Esophagus muscularis mucosa (tissue), 4 donors: ENCODE measurements at regions not wholly inside any gene's neighbourhood (a gene's known extent, or its start where the extent isn't known, plus 50 kb on each side); places are given as distances from the start of the nearest gene placed in this dataset.

ENCODE experiments used
- DNase-seq: peaks from one replicate; pipeline ENCODE4 v3.0.0-alpha.2; 2017; ENCODE audit errors: extremely low spot score
- H3K27ac ChIP-seq, 4 donors: fragments of 200-600 bp; sonication (generic); replicated peaks in 1 of 4; 1 replicate in 3 of 4; 2 replicates in 1 of 4; pipeline ENCODE4 v1.5.1; 2016 to 2019; ENCODE audit warnings: mild to moderate bottlenecking in 1 of 4
- H3K27me3 ChIP-seq, 4 donors: fragments of 200-600 bp; sonication (generic); one replicate each; pipeline versions ENCODE4 v1.5.1 to v1.6.0; 2016 to 2019
- H3K36me3 ChIP-seq, 4 donors: fragments of 200-600 bp; sonication (generic); one replicate each; pipeline ENCODE4 v1.5.1; 2016 to 2019
- H3K4me1 ChIP-seq, 4 donors: fragments of 200-600 bp; sonication (generic); one replicate each; pipeline ENCODE4 v1.5.1; 2016 to 2019
- H3K4me3 ChIP-seq, 4 donors: fragments of 200-600 bp; sonication (generic); 1 replicate in 2 of 4; 2 replicates in 2 of 4; pipeline ENCODE4 v1.5.1; 2016 to 2019; ENCODE audit warnings: mild to moderate bottlenecking in 4 of 4, moderate library complexity in 1 of 4
- H3K9me3 ChIP-seq, 4 donors: fragments of 200-600 bp; sonication (generic); 1 replicate in 3 of 4; 2 replicates in 1 of 4; pipeline ENCODE4 v1.5.1; 2016 to 2019
- EP300 ChIP-seq: sonication (generic); formaldehyde crosslinking; IDR thresholded peaks from one replicate; pipeline ENCODE4 v1.6.1; 2017; ENCODE audit warnings: antibody characterized with exemption
- POLR2A ChIP-seq: fragments of 450-650 bp; IDR thresholded peaks from one replicate; pipeline ENCODE4 v1.6.1; 2017; ENCODE audit warnings: antibody characterized with exemption, moderate library complexity, mild to moderate bottlenecking, low read depth
- POLR2AphosphoS5 ChIP-seq, 2 donors: sonication (generic); formaldehyde crosslinking; IDR thresholded peaks; one replicate each; pipeline ENCODE4 v1.6.1; 2017; ENCODE audit warnings: antibody characterized with exemption in 2 of 2
- WGBS: methylation state at CpG from one replicate; pipeline ENCODE4 v1.1.5; 2018; 5-methylcytosine and 5-hydroxymethylcytosine counted together
- intact Hi-C: fragments of 100-400 bp; cut with DNase I; formaldehyde crosslinking; loops from one replicate; pipeline ENCODE4 v1.15.1; 2023
- TF ChIP-seq, protein P1 (sequence below), 3 experiments: fragments of 200-600 bp in 2 of 3; fragments of 450-650 bp in 1 of 3; sonication (generic) in 2 of 3; IDR thresholded peaks; one replicate each; pipeline ENCODE4 v1.5.1; 2017 to 2019; ENCODE audit warnings: antibody characterized with exemption in 3 of 3, mild to moderate bottlenecking in 2 of 3, moderate library complexity in 1 of 3

DNA sequence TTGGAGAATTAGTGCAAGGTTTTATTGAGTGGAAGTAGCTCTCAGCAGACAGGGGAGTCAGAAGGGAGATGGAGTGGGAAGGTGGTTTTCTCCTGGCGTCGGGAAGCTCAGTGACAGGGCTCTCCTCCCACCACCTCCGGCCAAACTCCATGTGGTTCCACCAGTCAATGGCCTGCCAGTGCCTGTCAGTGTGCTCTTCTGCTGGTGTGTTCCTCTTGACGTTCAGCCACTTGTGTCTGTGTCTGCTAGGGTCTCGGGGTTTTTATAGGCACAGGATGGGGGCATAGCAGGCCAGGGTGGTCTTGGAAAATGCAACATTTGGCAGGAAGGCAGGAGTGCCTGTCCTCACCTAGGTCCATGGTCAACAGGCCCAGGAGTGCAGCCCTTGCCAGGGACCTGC lies 506.7 kb upstream of the KIF2B start:
- Histone ChIP-seq H3K4me3 (no peak overlapping the region), H3K36me3 (no peaks in the 10 kb centered on the region), H3K9me3 (peaks cover 0 to 13% (median 0%) of the 10 kb centered on the region in 4 donors), H3K27me3 (no peaks in the 10 kb centered on the region), H3K27ac (no peak overlapping the region), H3K4me1 (no peaks in the 10 kb centered on the region)
- no peak for DNase-seq
- WGBS: 80% methylated on average over 5 of the region's 5 CpGs
- intact Hi-C loops: no loop called here
- no peak for TF ChIP-seq EP300
- TF ChIP-seq, protein P1, sequence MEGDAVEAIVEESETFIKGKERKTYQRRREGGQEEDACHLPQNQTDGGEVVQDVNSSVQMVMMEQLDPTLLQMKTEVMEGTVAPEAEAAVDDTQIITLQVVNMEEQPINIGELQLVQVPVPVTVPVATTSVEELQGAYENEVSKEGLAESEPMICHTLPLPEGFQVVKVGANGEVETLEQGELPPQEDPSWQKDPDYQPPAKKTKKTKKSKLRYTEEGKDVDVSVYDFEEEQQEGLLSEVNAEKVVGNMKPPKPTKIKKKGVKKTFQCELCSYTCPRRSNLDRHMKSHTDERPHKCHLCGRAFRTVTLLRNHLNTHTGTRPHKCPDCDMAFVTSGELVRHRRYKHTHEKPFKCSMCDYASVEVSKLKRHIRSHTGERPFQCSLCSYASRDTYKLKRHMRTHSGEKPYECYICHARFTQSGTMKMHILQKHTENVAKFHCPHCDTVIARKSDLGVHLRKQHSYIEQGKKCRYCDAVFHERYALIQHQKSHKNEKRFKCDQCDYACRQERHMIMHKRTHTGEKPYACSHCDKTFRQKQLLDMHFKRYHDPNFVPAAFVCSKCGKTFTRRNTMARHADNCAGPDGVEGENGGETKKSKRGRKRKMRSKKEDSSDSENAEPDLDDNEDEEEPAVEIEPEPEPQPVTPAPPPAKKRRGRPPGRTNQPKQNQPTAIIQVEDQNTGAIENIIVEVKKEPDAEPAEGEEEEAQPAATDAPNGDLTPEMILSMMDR (IDR thresholded peaks at IDR 0.05): no peak

DNA sequence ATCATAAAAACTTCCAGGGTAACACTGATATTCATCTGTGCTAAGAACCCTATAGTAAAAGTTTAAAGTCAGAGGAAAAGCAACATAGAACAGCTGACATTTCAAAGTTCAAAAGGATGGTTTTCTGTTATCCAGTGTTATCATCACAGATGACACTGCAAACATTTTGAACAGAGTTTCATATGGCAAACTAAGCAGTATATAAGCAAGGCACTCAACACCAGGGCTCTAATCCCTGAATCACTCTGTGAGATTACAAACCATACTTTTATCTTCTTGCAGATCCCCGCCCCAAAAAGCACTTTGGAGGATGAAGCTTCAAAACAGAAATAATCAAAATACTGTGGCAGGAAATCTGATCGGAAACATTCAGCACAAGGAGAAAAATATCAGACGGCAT lies 508.2 kb upstream of the KIF2B start:
- intact Hi-C loops: no loop called here
- TF ChIP-seq, protein P1 (IDR thresholded peaks at IDR 0.05): no peak
- TF ChIP-seq EP300 (no peak), POLR2A (no peak)
- Histone ChIP-seq H3K27ac (no peak overlapping the region), H3K4me3 (no peak overlapping the region), H3K4me1 (no peaks in the 10 kb centered on the region), H3K36me3 (no peaks in the 10 kb centered on the region), H3K27me3 (no peaks in the 10 kb centered on the region), H3K9me3 (peaks cover 0 to 13% (median 5%) of the 10 kb centered on the region in 4 donors)
- no peak for DNase-seq
- WGBS: 72% methylated on average over 3 of the region's 3 CpGs

DNA sequence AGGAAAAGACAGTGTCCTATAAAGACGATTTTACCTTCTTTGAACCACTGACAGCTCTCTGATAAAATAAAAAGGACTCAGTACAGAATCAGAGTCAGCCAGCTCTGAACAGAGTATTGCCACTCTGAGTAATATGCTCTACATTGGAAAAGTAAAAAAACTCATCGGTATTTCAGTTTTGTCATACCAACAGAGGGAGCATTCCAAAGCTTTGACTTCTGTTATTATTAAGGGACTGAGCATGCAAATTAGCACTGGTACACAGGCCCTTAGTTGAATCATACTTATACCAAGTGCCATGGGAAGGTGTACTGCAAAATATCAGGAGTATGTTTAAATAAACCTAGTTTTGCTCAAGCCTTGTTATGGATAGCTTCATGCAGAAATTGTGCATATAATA lies 509.0 kb upstream of the KIF2B start:
- WGBS: 50% methylated on average over 2 of the region's 2 CpGs
- H3K27me3 ChIP-seq: no peaks in the 10 kb centered on the region

DNA sequence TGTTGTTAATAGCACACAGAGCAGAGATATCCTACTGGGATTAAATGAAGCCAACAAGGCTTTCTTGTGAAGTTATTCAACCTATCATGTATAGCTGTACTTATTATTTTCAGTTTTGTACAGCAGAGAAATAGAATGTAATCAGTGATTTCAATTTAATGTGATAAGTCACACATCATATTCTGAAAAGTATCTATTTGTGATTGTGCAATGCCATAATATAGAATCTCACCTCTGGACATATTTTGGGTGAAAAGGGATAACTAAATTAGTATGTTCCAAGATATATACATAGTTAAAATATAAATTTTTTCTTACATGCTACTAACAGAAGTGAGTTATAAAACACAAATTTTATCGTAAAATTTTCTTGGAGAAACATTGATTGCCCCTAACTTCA lies 544.3 kb upstream of the KIF2B start:
- no peak overlapping the region for H3K4me3 ChIP-seq
- WGBS: 86% methylated on average over 1 of the region's 1 CpG
- intact Hi-C loops: no loop called here
- H3K4me1 ChIP-seq: no peaks in the 10 kb centered on the region
- no peak for DNase-seq
- TF ChIP-seq POLR2AphosphoS5 (IDR thresholded peaks at IDR 0.05): no peak
- H3K27ac ChIP-seq: no peak overlapping the region
- no peaks in the 10 kb centered on the region for H3K36me3 ChIP-seq
- no peaks in the 10 kb centered on the region for H3K9me3 ChIP-seq
- no peaks in the 10 kb centered on the region for H3K27me3 ChIP-seq

More for the DNA sequence above, 509.0 kb upstream of the KIF2B start:
- Histone ChIP-seq H3K4me3 (no peak overlapping the region), H3K27ac (no peak overlapping the region), H3K4me1 (no peaks in the 10 kb centered on the region), H3K9me3 (peaks cover 0 to 17% (median 7%) of the 10 kb centered on the region in 4 donors), H3K36me3 (no peaks in the 10 kb centered on the region)
- TF ChIP-seq, protein P1 (IDR thresholded peaks at IDR 0.05): no peak
- TF ChIP-seq POLR2AphosphoS5 (IDR thresholded peaks at IDR 0.05) (no peak), POLR2A (no peak), EP300 (no peak)
- no peak for DNase-seq
- intact Hi-C loops: no loop called here

DNA sequence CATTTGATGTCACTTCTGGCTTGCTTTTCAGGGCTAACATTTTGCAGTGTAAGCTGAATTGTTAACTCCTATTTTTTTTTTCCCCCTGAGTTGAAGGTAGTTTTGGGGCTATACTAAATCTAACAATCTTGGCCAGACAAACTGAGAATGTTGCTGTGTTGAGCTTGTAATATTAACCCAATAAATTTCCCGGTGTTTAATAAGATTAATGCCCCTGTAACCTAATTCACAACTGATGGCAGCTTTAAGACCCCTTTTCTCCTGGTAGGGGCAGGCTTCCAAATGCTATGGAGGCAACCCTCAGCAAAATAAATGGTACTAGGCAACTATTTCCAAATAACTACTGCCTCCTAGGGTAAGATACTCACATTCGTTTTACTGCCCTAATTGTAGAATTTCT lies 549.6 kb upstream of the KIF2B start:
- Histone ChIP-seq H3K9me3 (no peaks in the 10 kb centered on the region), H3K4me3 (no peak overlapping the region), H3K27ac (no peak overlapping the region), H3K4me1 (no peaks in the 10 kb centered on the region), H3K27me3 (no peaks in the 10 kb centered on the region), H3K36me3 (no peaks in the 10 kb centered on the region)
- intact Hi-C loops: no loop called here
- TF ChIP-seq EP300 (no peak), POLR2A (no peak)
- TF ChIP-seq, protein P1 (IDR thresholded peaks at IDR 0.05): no peak
- 71% methylated on average over 2 of the region's 2 CpGs for whole genome bisulfite sequencing
- DNase-seq: no peak
